MCF 10A (cell line): ENCODE measurements at regions not wholly inside any gene's neighbourhood (a gene's known extent, or its start where the extent isn't known, plus 50 kb on each side); places are given as distances from the start of the nearest gene placed in this dataset.

Source experiments
- BruUV-seq: library from RNA; stranded (reverse); fragments of 400-500 nt; replicated peaks from 2 replicates; lab custom pipeline; 2021; lab: Mats Ljungman, UMichigan
- CTCF ChIA-PET: fragments of 300-600 bp; sonication (Branson Sonifier 250); formaldehyde crosslinking; extraction: SDS; loops from one replicate; lab custom pipeline; 2021; ENCODE audit warnings: antibody characterized with exemption, inconsistent platforms; lab: Yijun Ruan, JAX
- POLR2A ChIA-PET: fragments of 300-600, 350-650 bp; sonication (Branson Sonifier 250); formaldehyde crosslinking; extraction: SDS; loops from one replicate; lab custom pipeline; 2020; ENCODE audit warnings: antibody characterized with exemption, inconsistent platforms; lab: Yijun Ruan, JAX
- DNase-seq: peaks from one replicate; pipeline ENCODE4 v3.0.0-alpha.2; 2018; ENCODE audit not compliant: unreplicated experiment
- H3K27ac Mint-ChIP-seq: one replicate; pipeline ENCODE4 v1.8.0; 2022; ENCODE audit warnings: mild to moderate bottlenecking, low read depth, mixed read lengths; ENCODE audit not compliant: unreplicated experiment
- H3K27me3 Mint-ChIP-seq: one replicate; pipeline ENCODE4 v1.8.0; 2022; ENCODE audit warnings: mixed read lengths; ENCODE audit not compliant: insufficient read depth, unreplicated experiment
- H3K36me3 Mint-ChIP-seq: one replicate; pipeline ENCODE4 v1.8.0; 2022; ENCODE audit warnings: mild to moderate bottlenecking, moderate library complexity, mixed read lengths; ENCODE audit not compliant: insufficient read depth, unreplicated experiment
- H3K4me1 Mint-ChIP-seq: one replicate; pipeline ENCODE4 v1.8.0; 2022; ENCODE audit warnings: mixed read lengths; ENCODE audit not compliant: insufficient read depth, unreplicated experiment
- H3K4me3 Mint-ChIP-seq: one replicate; pipeline ENCODE4 v1.8.0; 2022; ENCODE audit warnings: mild to moderate bottlenecking, moderate library complexity, mixed read lengths; ENCODE audit not compliant: unreplicated experiment
- H3K9me3 Mint-ChIP-seq: one replicate; pipeline ENCODE4 v1.8.0; 2022; ENCODE audit warnings: mixed read lengths; ENCODE audit not compliant: unreplicated experiment
- intact Hi-C: fragments of 100-400 bp; cut with micrococcal nuclease; formaldehyde crosslinking; loops from 2 replicates; pipeline ENCODE4 v1.14.1; 2022
- TF ChIP-seq, protein P1 (sequence below): fragments of 200-600 bp; IDR thresholded peaks from one replicate; pipeline ENCODE4 v1.8.0; 2022; ENCODE audit warnings: antibody characterized with exemption, mild to moderate bottlenecking; ENCODE audit not compliant: unreplicated experiment

DNA sequence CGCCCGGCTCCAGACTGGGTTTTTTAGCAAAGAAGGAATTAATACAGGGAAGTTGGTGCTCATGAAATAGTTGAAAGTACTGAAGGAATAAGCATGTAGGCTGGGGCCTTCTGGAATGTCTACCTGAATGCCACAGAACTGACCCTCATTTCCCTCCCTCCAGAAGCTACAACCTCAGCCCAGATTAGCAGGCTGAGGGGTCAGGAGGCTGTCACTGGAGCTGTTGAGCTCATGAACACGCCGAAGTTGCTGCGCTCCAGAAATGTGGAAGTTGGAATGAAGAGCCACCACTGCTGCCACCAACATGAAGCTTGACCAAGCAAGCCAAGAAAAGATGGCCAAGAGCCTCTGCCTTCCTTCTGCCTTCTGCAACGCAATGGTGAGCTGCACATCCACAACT is 52.2 kb upstream of the KMT2E start:
- Mint-ChIP-seq H3K4me1 (peaks cover 17% of the 10 kb centered on the region), H3K9me3 (no peaks in the 10 kb centered on the region), H3K4me3 (no peak overlapping the region), H3K27ac (no peak overlapping the region), H3K36me3 (peaks cover 2% of the 10 kb centered on the region), H3K27me3 (no peaks in the 10 kb centered on the region)
- no peak for DNase-seq
- BruUV-seq = no TSS peak
- ChIA-PET CTCF (interaction anchor here (0.8 to 4.2 kb wide), 5 partner anchors 11 to 40 kb away, joined by 3 to 22 read pairs (median 4); no protein-coding TSS in a partner anchor), POLR2A (interaction anchor here (1.4 to 9.5 kb wide), 4 partner anchors 11 to 52 kb away, joined by 3 to 87 read pairs (median 8); partner anchors contain the start of gene KMT2E)
- intact Hi-C loops = no loop called here
- TF ChIP-seq, protein P1, sequence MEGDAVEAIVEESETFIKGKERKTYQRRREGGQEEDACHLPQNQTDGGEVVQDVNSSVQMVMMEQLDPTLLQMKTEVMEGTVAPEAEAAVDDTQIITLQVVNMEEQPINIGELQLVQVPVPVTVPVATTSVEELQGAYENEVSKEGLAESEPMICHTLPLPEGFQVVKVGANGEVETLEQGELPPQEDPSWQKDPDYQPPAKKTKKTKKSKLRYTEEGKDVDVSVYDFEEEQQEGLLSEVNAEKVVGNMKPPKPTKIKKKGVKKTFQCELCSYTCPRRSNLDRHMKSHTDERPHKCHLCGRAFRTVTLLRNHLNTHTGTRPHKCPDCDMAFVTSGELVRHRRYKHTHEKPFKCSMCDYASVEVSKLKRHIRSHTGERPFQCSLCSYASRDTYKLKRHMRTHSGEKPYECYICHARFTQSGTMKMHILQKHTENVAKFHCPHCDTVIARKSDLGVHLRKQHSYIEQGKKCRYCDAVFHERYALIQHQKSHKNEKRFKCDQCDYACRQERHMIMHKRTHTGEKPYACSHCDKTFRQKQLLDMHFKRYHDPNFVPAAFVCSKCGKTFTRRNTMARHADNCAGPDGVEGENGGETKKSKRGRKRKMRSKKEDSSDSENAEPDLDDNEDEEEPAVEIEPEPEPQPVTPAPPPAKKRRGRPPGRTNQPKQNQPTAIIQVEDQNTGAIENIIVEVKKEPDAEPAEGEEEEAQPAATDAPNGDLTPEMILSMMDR = no peak

DNA sequence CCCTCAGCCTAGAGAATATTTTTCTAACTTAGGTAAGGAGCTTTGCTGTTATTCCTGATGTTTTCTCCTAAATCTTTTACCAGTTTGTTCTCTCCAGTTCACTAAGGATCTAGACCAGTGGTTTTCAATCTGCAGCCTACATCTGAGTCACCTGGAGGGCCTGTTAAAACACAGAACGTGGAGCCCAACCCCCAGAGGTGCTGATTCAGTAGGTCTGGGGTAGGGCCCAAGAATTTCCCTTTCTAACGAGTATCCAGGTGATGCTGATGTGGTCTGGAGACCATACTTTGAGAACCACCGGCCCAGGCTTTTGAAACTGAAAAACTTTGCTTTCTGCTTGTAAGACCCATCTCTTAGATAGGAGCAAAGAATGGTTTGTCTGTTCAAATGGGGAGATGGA is 51.2 kb upstream of the KMT2E start:
- Mint-ChIP-seq H3K36me3 (peaks cover 6% of the 10 kb centered on the region), H3K27ac (peak overlapping the region; percentile 68), H3K9me3 (no peaks in the 10 kb centered on the region), H3K27me3 (no peaks in the 10 kb centered on the region), H3K4me1 (peaks cover 17% of the 10 kb centered on the region), H3K4me3 (no peak overlapping the region)
- intact Hi-C loops = no loop called here
- POLR2A ChIA-PET = interaction anchor here (1.1 to 9.5 kb wide), 5 partner anchors 10 to 1103 kb away, joined by 3 to 87 read pairs (median 9); partner anchors contain the start of gene KMT2E
- TF ChIP-seq, protein P1 = no peak
- peak; percentile 73 for DNase-seq
- BruUV-seq = no TSS peak
- CTCF ChIA-PET = interaction anchor here (0.6 to 4.2 kb wide), 7 partner anchors 8 to 42 kb away, joined by 3 to 22 read pairs (median 4); no protein-coding TSS in a partner anchor

DNA sequence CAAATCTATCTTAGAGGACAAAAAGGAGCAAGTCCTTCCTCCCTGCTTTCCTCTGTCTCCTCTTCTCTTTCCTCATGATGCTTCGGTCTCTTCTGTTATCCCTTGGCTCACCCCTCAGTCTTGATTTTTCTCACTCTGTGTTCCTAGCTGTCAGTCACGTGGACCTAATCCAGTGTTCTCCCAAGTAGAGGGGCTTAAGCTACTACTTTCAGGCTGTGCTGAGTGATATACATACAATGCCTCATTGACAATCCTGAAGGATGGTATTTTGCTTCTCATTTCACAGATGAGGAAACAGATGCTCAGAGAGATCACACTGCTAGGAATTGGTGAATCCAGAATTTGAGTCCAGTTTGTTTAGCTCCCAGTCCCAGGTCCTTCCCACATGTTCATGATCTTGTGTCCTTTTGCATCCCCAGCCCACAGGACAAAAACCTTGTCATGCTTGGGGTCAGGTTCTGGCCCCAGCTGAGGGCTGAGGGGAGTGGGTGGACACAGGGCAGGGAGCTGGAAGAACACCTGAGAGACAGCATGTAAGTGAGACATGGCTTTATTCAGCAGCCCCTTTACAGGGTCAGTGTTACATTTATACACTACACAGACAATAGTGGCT is 50.5 kb upstream of the KMT2E start:
- POLR2A ChIA-PET = interaction anchor here (0.9 to 9.5 kb wide), 7 partner anchors 8 to 1656 kb away, joined by 3 to 87 read pairs (median 3); partner anchors contain the start of gene KMT2E
- Mint-ChIP-seq H3K27me3 (no peaks in the 10 kb centered on the region), H3K36me3 (peaks cover 6% of the 10 kb centered on the region), H3K4me3 (no peak overlapping the region), H3K9me3 (no peaks in the 10 kb centered on the region), H3K27ac (peak overlapping the region; percentile 68), H3K4me1 (peaks cover 17% of the 10 kb centered on the region)
- BruUV-seq = no TSS peak
- TF ChIP-seq, protein P1 = no peak
- DNase-seq = no peak
- CTCF ChIA-PET = interaction anchor here (0.6 to 4.2 kb wide), 8 partner anchors 9 to 103 kb away, joined by 3 to 22 read pairs (median 4); no protein-coding TSS in a partner anchor
- intact Hi-C loops = no loop called here

DNA sequence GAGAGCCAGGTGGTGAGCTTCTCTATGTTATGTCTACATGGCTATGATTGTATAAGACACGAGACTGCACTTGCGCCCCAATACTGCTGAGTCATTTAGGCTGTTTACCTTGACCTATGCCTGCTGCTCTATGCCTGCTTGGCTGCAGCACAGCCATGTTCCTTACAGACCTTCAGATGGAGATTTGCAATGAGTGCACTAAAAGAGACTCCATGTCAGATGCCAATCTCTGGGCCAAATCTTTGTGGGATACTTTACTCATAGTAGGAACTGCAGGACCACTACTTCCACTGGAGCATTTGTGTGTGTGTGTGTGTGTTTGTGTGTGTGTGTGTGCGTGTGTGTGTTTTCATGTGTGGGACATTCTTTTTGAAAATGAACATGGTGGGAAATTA is 50.0 kb upstream of the KMT2E start:
- no TSS peak for BruUV-seq
- DNase-seq = peak; percentile 78
- Mint-ChIP-seq H3K4me3 (no peak overlapping the region), H3K27ac (no peak overlapping the region), H3K9me3 (no peaks in the 10 kb centered on the region), H3K27me3 (no peaks in the 10 kb centered on the region), H3K4me1 (peaks cover 17% of the 10 kb centered on the region), H3K36me3 (peaks cover 6% of the 10 kb centered on the region)
- TF ChIP-seq, protein P1 = no peak
- intact Hi-C loops = no loop called here
- ChIA-PET CTCF (interaction anchor here (0.9 to 4.2 kb wide), 6 partner anchors 17 to 76 kb away, joined by 3 to 22 read pairs (median 4); no protein-coding TSS in a partner anchor), POLR2A (interaction anchor here (0.9 to 9.5 kb wide), 6 partner anchors 8 to 1657 kb away, joined by 3 to 87 read pairs (median 4); partner anchors contain the start of gene KMT2E)
